Heart left ventricle (tissue), 16 donors: ENCODE measurements at regions not wholly inside any gene's neighbourhood (a gene's known extent, or its start where the extent isn't known, plus 50 kb on each side); places are given as distances from the start of the nearest gene placed in this dataset.
"Not testable (repeated sequence)": the region's sequence is repeated elsewhere in the genome, so short reads cannot be mapped to it uniquely, and the experiment has no call there.

Source experiments
- ATAC-seq, 4 donors: fragments of 200-7000 bp; cut with Tn5 transposase; one replicate each; pipeline ENCODE4 v1.9.1; 2020 to 2022; ENCODE audit warnings: moderate library complexity in 4 of 4, mild to moderate bottlenecking in 3 of 4, moderate number of reproducible peaks in 1 of 4
- DNase-seq, 5 donors: peaks; one replicate each; pipeline ENCODE4 v3.0.0-alpha.2; 2020
- H3K27ac ChIP-seq, 12 donors: fragments of 200-600 bp; sonication (generic) in 4 of 12; one replicate each; pipeline versions ENCODE4 v1.5.0 to v1.8.0; 2016 to 2022; ENCODE audit warnings: mild to moderate bottlenecking in 2 of 12
- H3K27me3 ChIP-seq, 9 donors: fragments of 200-600 bp; sonication (generic) in 2 of 9; one replicate each; pipeline versions ENCODE4 v1.5.1 to v1.8.0; 2016 to 2022; ENCODE audit warnings: mild to moderate bottlenecking in 3 of 9
- H3K36me3 ChIP-seq, 9 donors: fragments of 200-600 bp; sonication (generic) in 2 of 9; one replicate each; pipeline versions ENCODE4 v1.5.0 to v1.8.0; 2018 to 2022; ENCODE audit warnings: mild to moderate bottlenecking in 2 of 9
- H3K4me1 ChIP-seq, 12 donors: fragments of 200-600 bp; sonication (generic) in 4 of 12; one replicate each; pipeline versions ENCODE4 v1.5.0 to v1.8.0; 2016 to 2022; ENCODE audit warnings: mild to moderate bottlenecking in 3 of 12
- H3K4me3 ChIP-seq, 12 donors: fragments of 200-600 bp; sonication (generic) in 4 of 12; one replicate each; pipeline versions ENCODE4 v1.5.0 to v1.8.0; 2017 to 2022; ENCODE audit warnings: mild to moderate bottlenecking in 9 of 12, moderate library complexity in 4 of 12
- H3K9me3 ChIP-seq, 12 donors: fragments of 200-600 bp; sonication (generic) in 4 of 12; one replicate each; pipeline versions ENCODE4 v1.5.0 to v1.8.0; 2016 to 2022; ENCODE audit warnings: mild to moderate bottlenecking in 1 of 12
- CTCF ChIP-seq, 12 donors: fragments of 200-600 bp; sonication (generic) in 4 of 12; IDR thresholded peaks; one replicate each; pipeline versions ENCODE4 v1.5.0 to v1.8.0; 2018 to 2022; ENCODE audit warnings: antibody characterized with exemption in 12 of 12, mild to moderate bottlenecking in 5 of 12
- POLR2A ChIP-seq, 2 donors: fragments of 450-650 bp; IDR thresholded peaks; one replicate each; pipeline ENCODE4 v1.6.1; 2017; ENCODE audit warnings: antibody characterized with exemption in 2 of 2, mild to moderate bottlenecking in 2 of 2, moderate library complexity in 2 of 2
- WGBS, 4 donors: extraction: QIAGEN DNeasy Blood & Tissue Kit in 2 of 4; methylation state at CpG; one replicate each; pipeline versions ENCODE4 v1.1.5 to v1.1.7; 2013 to 2018; 5-methylcytosine and 5-hydroxymethylcytosine counted together
- intact Hi-C, 10 donors: fragments of 100-400 bp; cut with DNase I; formaldehyde crosslinking; loops; one replicate each; pipeline versions ENCODE4 v1.11.1 to v1.14.2; 2022
- donor health status: ischemic (EF 13 %, LVEDD 7.1; RV severe dilation, severe dysfunction).
- donor health status: healthy with polysubstance abuse.
- donor health status: DM: no; HTN: yes; CAD: no.
- donor health status: DM: no; HTN: no; CAD: no.
- donor health status: ischemic (EF 25% LVEDD 6.9; RV normal size, moderate dysfunction).
- donor health status: ischemic (EF 25% LVEDD 5.7; RV mildly dilated, moderate dysfunction).
- donor health status: healthy.
- donor health status: DM: yes; HTN: yes; CAD: no.
- donor health status: ischemic (EF 35%, LVEDD 5.7; RV mildly dilated, moderate dysfunction).
- donor health status: nonischemic (EF 11% LVEDD 7.7; RV severe dilation, severe dysfunction).
- donor health status: DM: yes; HTN: yes; CAD: no.
- donor health status: PGD.
- donor health status: ischemic (EF 29% LVEDD 5.4; RV normal size, mild dysfunction).
- donor health status: nonischemic (EF 23%, LVEDD 6.1; RV moderate dilation, normal function).

GRCh38 chr4:130028552-130028951 lies 932.6 kb downstream of the C4orf33 start:
- Histone ChIP-seq H3K36me3 (no peaks in the 10 kb centered on the region), H3K9me3 (no peaks in the 10 kb centered on the region), H3K4me3 (no peak overlapping the region), H3K27ac (no peak overlapping the region), H3K4me1 (no peaks in the 10 kb centered on the region), H3K27me3 (no peaks in the 10 kb centered on the region)
- no peak for DNase-seq
- intact Hi-C loops, result no loop called here
- no peak for TF ChIP-seq POLR2A (IDR thresholded peaks at IDR 0.05)
- no peak for TF ChIP-seq CTCF (IDR thresholded peaks at IDR 0.05)
- no peak for ATAC-seq
- WGBS, 4 donors, result 23 to 33% (median 27%) methylated on average over 3 of the region's 3 CpGs

GRCh38 chr4:130029442-130029841 lies 933.5 kb downstream of the C4orf33 start:
- no peaks in the 10 kb centered on the region for H3K9me3 ChIP-seq
- H3K4me1 ChIP-seq, result no peaks in the 10 kb centered on the region
- no peaks in the 10 kb centered on the region for H3K27me3 ChIP-seq
- H3K27ac ChIP-seq, result no peak overlapping the region
- ATAC-seq (no peak), DNase-seq (no peak)
- H3K4me3 ChIP-seq, result no peak overlapping the region
- 13 to 30% (median 15%) methylated on average over 1 of the region's 1 CpG for WGBS, 4 donors
- no peak for TF ChIP-seq CTCF (IDR thresholded peaks at IDR 0.05)
- no peak for TF ChIP-seq POLR2A (IDR thresholded peaks at IDR 0.05)
- intact Hi-C loops, result no loop called here
- no peaks in the 10 kb centered on the region for H3K36me3 ChIP-seq

- H3K27me3 ChIP-seq, result no peaks in the 10 kb centered on the region
- ATAC-seq (no peak), DNase-seq (no peak)
- intact Hi-C loops, result no loop called here
- H3K9me3 ChIP-seq, result no peaks in the 10 kb centered on the region
- H3K36me3 ChIP-seq, result no peaks in the 10 kb centered on the region
- TF ChIP-seq CTCF (IDR thresholded peaks at IDR 0.05) (no peak), POLR2A (IDR thresholded peaks at IDR 0.05) (no peak)
- H3K4me3 ChIP-seq, result no peak overlapping the region
- no peaks in the 10 kb centered on the region for H3K4me1 ChIP-seq
- WGBS, 4 donors, result 84 to 91% (median 87%) methylated on average over 4 of the region's 4 CpGs
- no peak overlapping the region for H3K27ac ChIP-seq
These were observed 935.9 kb downstream of the C4orf33 start for GRCh38 chr4:130031858-130032257.

- H3K4me3 ChIP-seq, H3K4me1 ChIP-seq, H3K9me3 ChIP-seq, ATAC-seq, intact Hi-C loops, H3K36me3 ChIP-seq, H3K27ac ChIP-seq, DNase-seq, H3K27me3 ChIP-seq: not testable (repeated sequence)
- 93 to 98% (median 96%) methylated on average over 7 of the region's 7 CpGs for WGBS, 4 donors
These were observed 937.7 kb downstream of the C4orf33 start for GRCh38 chr4:130033657-130034056.

GRCh38 chr4:130034876-130035275 lies 938.9 kb downstream of the C4orf33 start:
- H3K27ac ChIP-seq, result no peak overlapping the region
- no peaks in the 10 kb centered on the region for H3K4me1 ChIP-seq
- intact Hi-C loops, result no loop called here
- DNase-seq (no peak), ATAC-seq (no peak)
- H3K4me3 ChIP-seq, result no peak overlapping the region
- H3K27me3 ChIP-seq, result no peaks in the 10 kb centered on the region
- no peaks in the 10 kb centered on the region for H3K9me3 ChIP-seq
- TF ChIP-seq CTCF (IDR thresholded peaks at IDR 0.05) (no peak), POLR2A (IDR thresholded peaks at IDR 0.05) (no peak)
- no peaks in the 10 kb centered on the region for H3K36me3 ChIP-seq
